GM21717 (cell line): ENCODE measurements at regions not wholly inside any gene's neighbourhood (a gene's known extent, or its start where the extent isn't known, plus 50 kb on each side); places are given as distances from the start of the nearest gene placed in this dataset.

ENCODE experiments used
- ATAC-seq: cut with Tn5 transposase; IDR thresholded peaks from one replicate; pipeline ENCODE4 v1.9.1; 2021; ENCODE audit warnings: mild to moderate bottlenecking, moderate library complexity; ENCODE audit not compliant: unreplicated experiment

DNA sequence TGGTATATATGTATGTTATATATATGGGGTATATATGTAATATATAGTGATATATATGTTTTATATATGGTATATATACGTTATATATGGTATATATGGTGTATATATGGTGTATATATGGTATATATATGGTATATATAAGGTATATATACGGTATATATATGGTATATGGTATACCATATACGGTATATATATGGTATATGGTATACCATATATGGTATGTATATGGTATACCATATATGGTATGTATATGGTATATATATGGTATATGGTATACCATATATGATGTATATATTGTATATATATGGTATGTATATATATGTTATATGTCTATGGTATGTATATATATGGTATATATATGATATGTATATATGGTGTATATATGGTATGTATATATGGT lies 447.7 kb upstream of the USP24 start:
- no peak for ATAC-seq

DNA sequence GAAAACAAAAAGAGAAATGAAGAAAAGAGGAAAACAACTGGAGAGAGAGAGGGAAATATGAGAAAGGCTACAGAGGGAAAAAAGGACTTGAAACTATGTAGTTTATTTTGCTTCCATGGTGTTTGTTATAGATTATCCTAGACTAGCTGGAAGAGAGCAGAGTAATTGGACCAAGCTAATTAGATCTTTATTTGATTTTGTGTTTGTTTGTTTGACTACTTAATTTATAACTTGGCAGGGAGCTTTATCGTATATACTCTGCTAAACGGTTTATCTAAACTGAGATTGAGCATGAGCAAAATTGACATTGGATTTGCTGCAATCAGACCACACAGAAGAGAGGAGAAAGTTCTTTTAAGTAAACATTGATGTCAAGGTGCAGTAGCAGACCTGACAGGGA lies 443.8 kb upstream of the USP24 start:
- no peak for ATAC-seq

- ATAC-seq: no peak
These were observed 439.6 kb upstream of the USP24 start for GRCh38 chr1:55654750-55655149.

DNA sequence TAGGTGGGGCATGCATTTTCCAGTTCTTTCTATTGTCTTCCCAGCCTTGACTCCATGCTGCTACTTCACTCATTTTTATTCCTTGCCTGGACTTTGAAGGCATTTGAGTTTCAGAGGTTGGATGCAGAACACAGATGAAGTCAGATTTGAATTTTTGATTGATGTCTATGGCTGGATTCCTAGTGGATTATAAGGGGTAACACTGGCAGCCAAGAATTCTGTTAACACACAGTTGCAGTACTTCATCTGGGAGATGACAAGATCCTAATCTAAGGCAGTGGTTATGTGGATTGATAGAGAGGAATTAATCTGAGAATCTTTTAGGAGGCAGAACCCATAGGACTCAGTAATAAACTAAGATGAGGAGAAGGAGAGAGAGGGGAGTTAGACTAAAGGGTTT lies 439.0 kb upstream of the USP24 start:
- no peak for ATAC-seq

DNA sequence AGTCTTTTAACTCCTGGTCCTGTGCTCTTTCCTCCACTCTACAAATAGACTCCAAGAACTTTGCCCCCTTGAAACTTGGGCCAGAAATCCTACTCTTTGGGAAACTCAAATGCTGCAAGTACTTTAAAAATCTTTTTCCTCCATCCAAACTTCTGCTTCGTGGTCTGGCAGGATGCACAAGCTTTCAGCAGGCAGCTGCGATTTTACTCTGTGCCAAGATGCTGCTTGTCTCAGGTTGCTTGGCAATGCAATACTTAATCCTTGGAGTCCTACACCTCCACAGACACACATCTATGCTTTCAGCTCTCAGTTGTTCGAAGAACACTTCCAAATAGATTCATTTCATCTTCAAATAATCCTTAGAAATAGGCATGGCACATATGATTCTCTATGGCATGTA lies 435.3 kb upstream of the USP24 start:
- ATAC-seq: no peak

DNA sequence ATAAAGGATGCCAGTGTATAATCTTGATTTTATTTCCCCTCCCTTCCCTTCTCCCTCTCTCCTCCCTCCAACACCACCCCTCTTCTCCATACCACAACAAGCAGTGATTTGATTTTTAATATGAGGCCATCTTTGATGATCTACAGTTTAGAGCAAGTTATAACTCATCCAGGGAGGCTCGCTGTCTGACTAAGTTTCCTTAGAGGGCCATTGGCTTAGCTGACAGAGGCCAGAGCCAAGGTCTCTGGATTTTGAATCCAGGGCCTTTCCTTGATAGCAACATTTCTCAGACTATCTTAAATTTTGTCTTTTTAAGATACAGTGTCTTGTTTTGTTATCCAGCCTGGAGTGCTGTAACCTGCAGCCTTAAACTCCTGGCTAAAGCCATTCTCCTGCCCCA lies 431.0 kb upstream of the USP24 start:
- no peak for ATAC-seq

DNA sequence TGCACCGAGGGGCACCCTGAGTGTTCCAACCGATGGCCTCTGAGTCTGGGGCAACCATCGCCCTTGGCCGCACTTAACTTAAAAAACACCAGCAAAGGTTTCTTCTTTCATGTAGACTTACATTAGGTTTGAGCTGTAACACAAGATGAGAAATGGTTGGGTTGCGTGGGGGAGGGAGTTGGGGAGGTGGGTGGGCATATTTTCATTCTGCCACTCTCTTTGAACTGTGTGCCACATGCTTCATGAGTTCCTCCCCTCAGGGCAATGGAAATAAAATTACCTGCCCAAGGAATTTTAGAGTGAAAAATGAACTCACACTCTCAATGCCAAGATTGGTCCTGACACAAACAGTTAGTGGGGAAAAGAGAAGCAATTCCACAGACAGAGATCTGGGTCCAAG lies 430.1 kb upstream of the USP24 start:
- ATAC-seq: no peak

GRCh38 chr1:55641947-55642346 lies 426.8 kb upstream of the USP24 start:
- ATAC-seq: no peak

DNA sequence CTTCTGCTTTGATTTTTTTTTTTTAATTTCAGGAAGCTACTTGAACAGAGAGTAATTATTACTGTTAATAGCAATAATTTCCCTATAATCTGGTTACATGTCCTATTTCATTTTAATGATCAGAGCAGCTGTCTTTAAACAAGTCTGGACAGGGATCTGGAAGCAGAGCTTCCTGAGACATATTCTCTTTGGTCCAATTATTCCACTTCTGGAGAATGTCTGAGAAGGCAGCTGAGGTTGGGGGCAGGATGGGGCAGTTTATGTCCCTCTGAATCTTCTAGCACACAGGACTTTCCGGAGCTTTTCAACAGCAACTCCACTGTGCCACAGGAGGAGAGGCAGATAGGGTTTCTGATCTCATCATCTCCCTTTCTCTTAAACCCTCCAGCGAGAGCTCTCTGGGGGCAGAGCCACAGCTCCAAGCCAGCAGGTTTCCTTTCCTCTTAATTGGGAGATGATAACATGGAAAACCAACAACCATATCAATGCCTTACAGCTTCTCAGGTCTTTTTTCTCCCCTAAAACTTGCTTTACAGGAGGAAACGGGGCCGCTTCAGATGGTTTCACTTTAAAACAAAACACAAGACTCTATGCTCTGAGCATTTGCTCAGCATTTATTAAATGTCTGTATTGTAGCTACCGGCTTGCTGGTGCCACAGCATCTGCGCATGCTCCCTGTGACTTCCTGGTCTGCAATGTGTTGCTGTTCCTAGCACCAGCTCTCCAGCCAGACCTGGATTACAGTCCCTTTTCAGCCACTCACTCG lies 425.7 kb upstream of the USP24 start:
- ATAC-seq: no peak

DNA sequence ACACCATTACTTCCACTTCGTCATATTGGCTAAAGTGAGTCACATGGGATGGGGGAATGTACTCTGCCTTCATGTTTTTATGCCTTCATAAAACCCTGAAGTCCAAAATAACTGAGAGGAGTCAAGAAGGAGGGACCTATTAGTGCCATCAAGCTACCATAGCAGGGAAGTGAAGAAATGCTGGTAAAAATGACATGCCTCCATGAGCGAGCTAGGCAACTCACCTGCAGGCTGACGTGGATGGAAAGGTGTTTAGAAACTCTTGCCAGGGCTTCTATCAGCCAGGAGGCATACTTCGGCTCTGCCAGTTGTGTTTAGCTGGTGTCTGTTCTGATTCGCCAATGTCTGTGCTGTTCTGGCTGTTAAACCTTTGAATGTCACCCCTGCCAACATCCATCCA lies 424.4 kb upstream of the USP24 start:
- ATAC-seq: no peak

GRCh38 chr1:55639051-55639450 lies 423.9 kb upstream of the USP24 start:
- ATAC-seq: no peak

DNA sequence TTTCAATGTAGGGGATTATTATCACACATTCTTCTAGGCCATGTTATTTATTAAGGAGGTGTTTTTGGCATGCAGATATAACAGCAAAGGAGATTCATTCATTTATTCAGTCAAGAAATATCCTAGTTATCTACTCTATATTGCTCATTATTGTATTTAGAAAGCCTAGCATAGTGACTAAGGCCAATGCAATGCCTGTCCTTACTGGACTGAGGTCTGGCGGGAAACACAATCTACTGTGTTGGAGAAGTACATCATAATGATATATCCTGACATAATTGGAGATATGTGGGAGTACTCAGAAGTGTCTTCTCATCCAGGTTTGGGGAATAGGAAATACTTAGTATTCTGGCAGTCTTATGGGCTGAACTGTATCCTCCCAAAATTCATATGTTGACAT lies 421.5 kb upstream of the USP24 start:
- ATAC-seq: no peak

GRCh38 chr1:55635856-55636255 lies 420.7 kb upstream of the USP24 start:
- no peak for ATAC-seq

GRCh38 chr1:55634516-55634915 lies 419.4 kb upstream of the USP24 start:
- ATAC-seq: no peak

- ATAC-seq: no peak
These were observed 417.7 kb upstream of the USP24 start for GRCh38 chr1:55632906-55633305.

- ATAC-seq: no peak
These were observed 416.9 kb upstream of the USP24 start for GRCh38 chr1:55632058-55632457.

DNA sequence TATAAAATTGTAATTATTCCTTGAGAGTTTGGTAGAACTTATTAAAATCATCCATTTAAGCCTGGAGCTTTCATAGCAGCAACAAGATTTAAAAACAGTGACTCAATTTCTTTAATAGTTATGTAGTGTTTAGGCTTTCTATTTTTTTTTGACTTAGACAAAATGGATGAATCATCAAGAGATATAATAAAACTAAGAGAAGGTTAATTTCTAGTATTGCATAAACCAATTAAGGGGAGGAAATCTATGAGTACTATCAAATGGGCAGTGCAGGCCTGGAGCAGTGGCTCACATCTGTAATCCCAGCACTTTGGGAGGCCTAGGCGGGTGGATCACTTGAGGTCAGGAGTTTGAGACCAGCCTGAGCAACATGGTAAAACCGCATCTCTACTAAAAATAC lies 416.3 kb upstream of the USP24 start:
- ATAC-seq: no peak

- ATAC-seq: no peak
These were observed 411.2 kb upstream of the USP24 start for GRCh38 chr1:55626326-55626725.

DNA sequence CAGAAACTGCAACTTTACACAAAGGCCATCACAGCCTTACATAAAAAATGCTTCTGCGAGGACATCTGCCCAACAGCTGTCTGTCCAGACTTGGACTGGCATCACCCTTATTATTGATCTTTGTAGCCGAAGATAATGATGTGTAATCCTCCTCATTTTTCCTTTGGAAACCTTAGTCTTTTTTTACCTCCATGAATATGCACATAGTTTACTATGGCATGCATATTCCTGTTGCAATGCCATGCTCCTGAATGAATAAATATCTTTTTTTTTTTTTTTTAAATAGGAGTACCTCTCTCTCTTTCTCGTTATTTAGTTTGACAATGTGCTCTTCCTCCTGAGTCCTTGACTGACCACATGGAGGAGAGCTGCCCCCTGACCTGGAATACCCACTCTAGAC lies 409.6 kb upstream of the USP24 start:
- ATAC-seq: no peak

GRCh38 chr1:55623311-55623710 lies 408.1 kb upstream of the USP24 start:
- no peak for ATAC-seq

DNA sequence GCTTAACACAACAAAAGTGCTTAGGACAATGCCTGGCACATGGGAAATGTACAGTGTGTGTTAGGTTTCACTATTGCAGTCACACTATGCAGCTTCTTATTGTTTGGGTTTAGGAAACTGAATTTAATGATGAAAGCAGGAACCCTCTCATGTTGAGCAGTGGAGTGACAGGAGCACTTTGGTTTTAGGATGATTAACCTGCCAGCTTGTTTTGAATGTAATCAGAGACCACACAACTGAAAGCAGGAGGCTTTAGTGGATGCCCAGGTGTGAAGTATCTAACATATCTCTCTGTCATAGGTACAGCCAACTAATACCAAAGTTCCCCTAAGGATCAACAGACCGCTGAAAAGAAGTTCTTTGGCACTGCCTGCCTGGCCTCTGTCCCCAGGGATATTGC lies 406.9 kb upstream of the USP24 start:
- no peak for ATAC-seq

GRCh38 chr1:55618199-55618598 lies 403.0 kb upstream of the USP24 start:
- no peak for ATAC-seq

DNA sequence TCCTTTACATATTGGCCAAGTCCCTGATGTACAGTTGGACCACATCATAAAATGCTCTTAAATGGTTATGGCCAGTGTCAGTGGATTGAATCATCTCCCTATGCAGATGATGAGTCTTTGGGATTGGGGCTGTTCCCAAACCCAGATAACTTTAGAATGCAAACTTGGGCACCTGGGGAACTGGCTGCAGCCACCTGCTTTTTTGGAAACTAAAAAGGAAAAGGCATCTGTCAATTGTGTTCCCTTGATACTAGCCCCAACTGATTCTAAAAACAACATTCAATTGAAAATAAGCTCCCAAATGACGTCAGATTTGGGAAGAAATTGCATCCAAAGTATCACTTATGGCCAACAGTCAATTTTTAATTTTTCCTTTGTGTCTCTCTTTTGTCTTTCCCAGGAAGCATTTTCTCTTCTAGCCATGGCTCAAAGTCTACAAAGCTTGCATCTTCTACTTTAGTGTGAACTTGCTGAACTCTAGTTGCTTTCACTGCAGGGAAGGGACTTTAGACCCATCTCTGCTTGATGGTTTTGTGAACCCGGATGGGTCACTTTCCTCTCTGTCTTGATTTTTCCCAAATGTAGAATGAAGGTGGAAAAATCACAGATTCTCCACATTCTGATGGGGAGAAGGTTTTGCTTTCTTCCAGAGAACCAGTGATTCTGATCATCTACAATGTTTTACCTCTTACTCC lies 402.3 kb upstream of the USP24 start:
- ATAC-seq: no peak
